Ishikawa (cell line): ENCODE measurements at regions not wholly inside any gene's neighbourhood (a gene's known extent, or its start where the extent isn't known, plus 50 kb on each side); places are given as distances from the start of the nearest gene placed in this dataset.

ENCODE experiments used
- CEBPB ChIP-seq: IDR thresholded peaks from 2 replicates; pipeline ENCODE4 v1.6.1; 2012
- CREB1 ChIP-seq: IDR thresholded peaks from 2 replicates; pipeline ENCODE4 v1.6.1; 2012; ENCODE audit warnings: low read depth
- EGR1 ChIP-seq: IDR thresholded peaks from 2 replicates; pipeline ENCODE4 v1.6.1; 2012
- EP300 ChIP-seq: IDR thresholded peaks from 2 replicates; pipeline ENCODE4 v1.6.1; 2012; ENCODE audit warnings: borderline replicate concordance
- FOXM1 ChIP-seq: IDR thresholded peaks from 2 replicates; pipeline ENCODE4 v1.6.1; 2012; ENCODE audit warnings: low read depth, borderline replicate concordance
- MAX ChIP-seq: IDR thresholded peaks from 2 replicates; pipeline ENCODE4 v1.6.1; 2012
- NFIC ChIP-seq: IDR thresholded peaks from 2 replicates; pipeline ENCODE4 v1.6.1; 2012
- RAD21 ChIP-seq: IDR thresholded peaks from 2 replicates; pipeline ENCODE4 v1.6.1; 2012; ENCODE audit warnings: low read depth
- REST ChIP-seq: IDR thresholded peaks from 2 replicates; pipeline ENCODE4 v1.6.1; 2012; ENCODE audit warnings: low read depth, mild to moderate bottlenecking
- TAF1 ChIP-seq: IDR thresholded peaks from 2 replicates; pipeline ENCODE4 v1.6.1; 2012; ENCODE audit warnings: low read depth, mild to moderate bottlenecking
- TCF12 ChIP-seq: IDR thresholded peaks from 2 replicates; pipeline ENCODE4 v1.6.1; 2012; ENCODE audit warnings: low read depth
- TEAD4 ChIP-seq: IDR thresholded peaks from 2 replicates; pipeline ENCODE4 v1.6.1; 2012
- USF1 ChIP-seq: IDR thresholded peaks from 2 replicates; pipeline ENCODE4 v1.6.1; 2012
- YY1 ChIP-seq: IDR thresholded peaks from 2 replicates; pipeline ENCODE4 v1.6.1; 2012; ENCODE audit warnings: low read depth
- ZBTB7A ChIP-seq: IDR thresholded peaks from 2 replicates; pipeline ENCODE4 v1.6.1; 2012; ENCODE audit warnings: low read depth

- TF ChIP-seq NFIC (no peak), MAX (no peak), TEAD4 (no peak), YY1 (no peak), RAD21 (no peak), EGR1 (no peak), CEBPB (no peak), FOXM1 (no peak), TCF12 (no peak), REST (no peak), TAF1 (no peak), EP300 (no peak), USF1 (no peak), ZBTB7A (no peak), CREB1 (no peak)
Observed at GRCh38 chr5:155624597-155625241, 611.2 kb downstream of the KIF4B start.

GRCh38 chr5:155625315-155625714, 611.8 kb downstream of the KIF4B start:
- no peak for TF ChIP-seq YY1
- TF ChIP-seq EGR1: no peak
- TF ChIP-seq CEBPB: no peak
- TF ChIP-seq CREB1: no peak

GRCh38 chr5:155625897-155626543, 612.5 kb downstream of the KIF4B start:
- TF ChIP-seq REST (no peak), EGR1 (no peak), FOXM1 (no peak), CEBPB (no peak), RAD21 (no peak), MAX (no peak), ZBTB7A (no peak), NFIC (no peak), CREB1 (no peak), TEAD4 (no peak), TCF12 (no peak), TAF1 (no peak), YY1 (no peak), USF1 (no peak)

GRCh38 chr5:155626592-155626991, 613.0 kb downstream of the KIF4B start:
- TF ChIP-seq NFIC (no peak), MAX (no peak), TCF12 (no peak)

- TF ChIP-seq RAD21: no peak
- TF ChIP-seq TAF1: no peak
- no peak for TF ChIP-seq EGR1
- no peak for TF ChIP-seq FOXM1
- no peak for TF ChIP-seq ZBTB7A
- no peak for TF ChIP-seq TEAD4
- no peak for TF ChIP-seq CEBPB
- no peak for TF ChIP-seq TCF12
- TF ChIP-seq CREB1: no peak
- no peak for TF ChIP-seq MAX
- TF ChIP-seq YY1: no peak
- no peak for TF ChIP-seq REST
- TF ChIP-seq NFIC: no peak
- no peak for TF ChIP-seq EP300
- no peak for TF ChIP-seq USF1
Observed at GRCh38 chr5:155628346-155628745, 614.8 kb downstream of the KIF4B start.
